ENCODE measurements at regions not wholly inside any gene's neighbourhood (a gene's known extent, or its start where the extent isn't known, plus 50 kb on each side); places are given as distances from the start of the nearest gene placed in this dataset.

GRCh38 chr4:125481334-125482045, 166.7 kb downstream of the FAT4 start:
- Histone ChIP-seq H3K9me3 (ENCODE audit: insufficient read depth, low read length, severe bottlenecking) (no peaks in the 10 kb centered on the region), H3K4me3 (ENCODE audit: low read depth in 1 of 2, low read length in 2 of 2) (no peak overlapping the region), H2AFZ (ENCODE audit: low read depth, low read length) (no peak overlapping the region), H3K27me3 (ENCODE audit: insufficient read depth, low read length, poor library complexity) (no peaks in the 10 kb centered on the region), H4K20me1 (ENCODE audit: insufficient read depth, low read length) (no peaks in the 10 kb centered on the region), H3K4me2 (ENCODE audit: insufficient read depth, low read length) (no peak overlapping the region), H3K27ac (ENCODE audit: low read length) (no peak overlapping the region), H3K79me2 (ENCODE audit: insufficient read depth, low read length) (no peaks in the 10 kb centered on the region), H3K4me1 (ENCODE audit: insufficient read depth, low read length) (no peaks in the 10 kb centered on the region), H3K36me3 (ENCODE audit: insufficient read depth, low read length) (no peaks in the 10 kb centered on the region), H3K9ac (ENCODE audit: low read depth, low read length) (no peak overlapping the region)
- DNase-seq (no peak), ATAC-seq (ENCODE audit: insufficient read depth, low read depth) (no peak)
- TF ChIP-seq CTCF (IDR thresholded peaks at IDR 0.05; ENCODE audit: borderline replicate concordance, extremely low read depth, low read length, poor library complexity, severe bottlenecking) (no peak), EZH2 (IDR thresholded peaks at IDR 0.05; ENCODE audit: borderline replicate concordance, low read depth, low read length, severe bottlenecking) (no peak)

DNA sequence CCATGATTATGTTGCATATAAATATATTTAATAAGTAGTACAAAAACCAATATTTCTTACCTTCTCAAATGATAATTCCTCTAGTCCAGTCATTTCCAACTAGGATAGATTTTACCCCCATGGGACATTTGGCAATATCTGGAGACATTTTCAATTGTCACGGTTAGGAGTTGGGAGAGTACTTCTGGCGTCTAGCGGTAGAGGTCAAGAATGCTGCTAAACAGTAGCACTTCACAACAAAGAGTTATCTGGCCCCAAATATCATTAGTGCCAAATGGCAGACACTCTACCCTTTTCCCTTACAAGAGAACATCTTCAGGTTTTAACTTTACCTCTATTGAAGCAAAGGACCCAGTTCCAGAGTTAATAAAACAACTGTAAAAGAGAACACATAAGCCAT, 168.1 kb downstream of the FAT4 start:
- Histone ChIP-seq H3K4me3 (ENCODE audit: low read depth in 1 of 2, low read length in 2 of 2) (no peak overlapping the region), H3K4me2 (ENCODE audit: insufficient read depth, low read length) (no peak overlapping the region), H3K9me3 (ENCODE audit: insufficient read depth, low read length, severe bottlenecking) (no peaks in the 10 kb centered on the region), H3K36me3 (ENCODE audit: insufficient read depth, low read length) (no peaks in the 10 kb centered on the region), H3K27me3 (ENCODE audit: insufficient read depth, low read length, poor library complexity) (no peaks in the 10 kb centered on the region), H3K27ac (ENCODE audit: low read length) (no peak overlapping the region), H3K9ac (ENCODE audit: low read depth, low read length) (no peak overlapping the region), H3K4me1 (ENCODE audit: insufficient read depth, low read length) (no peaks in the 10 kb centered on the region), H3K79me2 (ENCODE audit: insufficient read depth, low read length) (no peaks in the 10 kb centered on the region), H2AFZ (ENCODE audit: low read depth, low read length) (no peak overlapping the region), H4K20me1 (ENCODE audit: insufficient read depth, low read length) (no peaks in the 10 kb centered on the region)
- ATAC-seq (ENCODE audit: insufficient read depth, low read depth) (no peak), DNase-seq (no peak)
- no peak for TF ChIP-seq EZH2 (IDR thresholded peaks at IDR 0.05; ENCODE audit: borderline replicate concordance, low read depth, low read length, severe bottlenecking)
- TF ChIP-seq CTCF (IDR thresholded peaks at IDR 0.05; ENCODE audit: borderline replicate concordance, extremely low read depth, low read length, poor library complexity, severe bottlenecking): no peak

DNA sequence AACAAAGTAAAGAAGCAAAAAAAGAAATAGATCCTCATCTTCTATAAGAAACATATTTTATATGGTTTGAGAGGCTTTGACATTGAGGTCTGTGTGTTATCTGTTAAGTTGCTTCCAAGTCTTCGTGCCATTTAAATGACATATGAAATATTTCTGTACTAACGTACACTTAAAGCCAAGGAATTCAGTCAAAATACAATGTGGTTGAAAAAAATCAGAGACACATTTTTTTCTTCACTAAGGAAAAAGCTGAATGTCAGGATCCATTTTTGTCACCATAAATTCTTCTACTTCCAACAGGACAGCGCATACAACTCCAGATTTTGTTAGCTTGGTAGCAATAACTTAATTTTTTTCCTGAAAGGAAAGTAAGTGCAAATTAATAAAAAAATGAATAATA, 168.5 kb downstream of the FAT4 start:
- ATAC-seq (ENCODE audit: insufficient read depth, low read depth) (no peak), DNase-seq (no peak)
- TF ChIP-seq CTCF (IDR thresholded peaks at IDR 0.05; ENCODE audit: borderline replicate concordance, extremely low read depth, low read length, poor library complexity, severe bottlenecking): no peak
- TF ChIP-seq EZH2 (IDR thresholded peaks at IDR 0.05; ENCODE audit: borderline replicate concordance, low read depth, low read length, severe bottlenecking): no peak
- Histone ChIP-seq H3K9me3 (ENCODE audit: insufficient read depth, low read length, severe bottlenecking) (no peaks in the 10 kb centered on the region), H4K20me1 (ENCODE audit: insufficient read depth, low read length) (no peaks in the 10 kb centered on the region), H3K36me3 (ENCODE audit: insufficient read depth, low read length) (no peaks in the 10 kb centered on the region), H3K4me1 (ENCODE audit: insufficient read depth, low read length) (no peaks in the 10 kb centered on the region), H2AFZ (ENCODE audit: low read depth, low read length) (no peak overlapping the region), H3K79me2 (ENCODE audit: insufficient read depth, low read length) (no peaks in the 10 kb centered on the region), H3K27me3 (ENCODE audit: insufficient read depth, low read length, poor library complexity) (no peaks in the 10 kb centered on the region), H3K4me3 (ENCODE audit: low read depth in 1 of 2, low read length in 2 of 2) (no peak overlapping the region), H3K4me2 (ENCODE audit: insufficient read depth, low read length) (no peak overlapping the region), H3K27ac (ENCODE audit: low read length) (no peak overlapping the region), H3K9ac (ENCODE audit: low read depth, low read length) (no peak overlapping the region)
